Small intestine (tissue), 7 donors: ENCODE measurements at regions not wholly inside any gene's neighbourhood (a gene's known extent, or its start where the extent isn't known, plus 50 kb on each side); places are given as distances from the start of the nearest gene placed in this dataset.

ENCODE experiments used
- DNase-seq, 2 donors: peaks; one replicate each; pipeline versions ENCODE4 v3.0.0 to v3.0.0-alpha.2; 2013
- FAIRE-seq: peaks from 2 replicates; lab custom pipeline; 2012; peaks lifted over from hg19 to GRCh38; lab: Jason Lieb, UNC
- H3K27ac ChIP-seq, 3 donors: one replicate each; pipeline ENCODE4 v1.5.1; 2013; ENCODE audit warnings: low read length in 2 of 3, mild to moderate bottlenecking in 2 of 3, control low read depth in 1 of 3, inconsistent platforms in 1 of 3, low read depth in 1 of 3, moderate library complexity in 1 of 3
- H3K27me3 ChIP-seq, 3 donors: one replicate each; pipeline ENCODE4 v1.6.1; 2013; ENCODE audit warnings: low read length in 3 of 3, inconsistent platforms in 1 of 3; ENCODE audit not compliant: control insufficient read depth in 3 of 3, insufficient read depth in 3 of 3
- H3K36me3 ChIP-seq, 3 donors: one replicate each; pipeline ENCODE4 v1.6.1; 2013; ENCODE audit warnings: low read length in 3 of 3, inconsistent platforms in 1 of 3, low read depth in 1 of 3, mild to moderate bottlenecking in 1 of 3, moderate library complexity in 1 of 3; ENCODE audit not compliant: control insufficient read depth in 3 of 3, insufficient read depth in 2 of 3
- H3K4me1 ChIP-seq, 3 donors: one replicate each; pipeline ENCODE4 v1.6.1; 2013; ENCODE audit warnings: low read length in 2 of 3, inconsistent platforms in 1 of 3, low read depth in 1 of 3, mild to moderate bottlenecking in 1 of 3, moderate library complexity in 1 of 3; ENCODE audit not compliant: control insufficient read depth in 3 of 3, insufficient read depth in 2 of 3
- H3K4me3 ChIP-seq, 3 donors: one replicate each; pipeline ENCODE4 v1.5.1; 2013; ENCODE audit warnings: low read length in 3 of 3, control low read depth in 1 of 3, inconsistent platforms in 1 of 3, low read depth in 1 of 3, mild to moderate bottlenecking in 1 of 3, moderate library complexity in 1 of 3
- H3K9me3 ChIP-seq, 2 donors: one replicate each; pipeline ENCODE4 v1.6.1; 2013; ENCODE audit warnings: low read depth in 1 of 2, low read length in 1 of 2; ENCODE audit not compliant: control insufficient read depth in 2 of 2, insufficient read depth in 1 of 2
- WGBS, 3 donors: extraction: QIAGEN DNeasy Blood & Tissue Kit; methylation state at CpG; one replicate each; pipeline ENCODE4 v1.1.7; 2013; 5-methylcytosine and 5-hydroxymethylcytosine counted together
- donor health status: healthy with polysubstance abuse.
- donor health status: control.
- donor health status: control.
- donor health status: Bipolar disorder and iron deficiency.
- donor health status: healthy.

GRCh38 chr5:78699552-78700153 lies 51.1 kb upstream of the LHFPL2 start:
- WGBS, 3 donors = 10 to 61% (median 35%) methylated on average over 6 of the region's 6 CpGs
- FAIRE-seq (no peak), DNase-seq (peak; percentile 70 to 94)
- Histone ChIP-seq H3K9me3 (peaks cover 0 to 6% of the 10 kb centered on the region in 2 donors), H3K36me3 (no peaks in the 10 kb centered on the region), H3K27me3 (no peaks in the 10 kb centered on the region), H3K4me1 (peaks cover 0 to 7% (median 4%) of the 10 kb centered on the region in 3 donors), H3K27ac (peak overlapping the region; percentile 28 to 76 (median 43)), H3K4me3 (no peak overlapping the region)

- DNase-seq = no peak
- WGBS, 3 donors = 73 to 91% (median 87%) methylated on average over 4 of the region's 4 CpGs
- no peak overlapping the region for H3K4me3 ChIP-seq
- H3K36me3 ChIP-seq = no peaks in the 10 kb centered on the region
- H3K9me3 ChIP-seq = peaks cover 0 to 10% of the 10 kb centered on the region in 2 donors
- FAIRE-seq = no peak
- H3K4me1 ChIP-seq = peaks cover 0 to 7% (median 4%) of the 10 kb centered on the region in 3 donors
- no peaks in the 10 kb centered on the region for H3K27me3 ChIP-seq
- H3K27ac ChIP-seq = no peak overlapping the region
Observed at GRCh38 chr5:78698191-78698791, 49.7 kb upstream of the LHFPL2 start.
